ENCODE measurements at regions not wholly inside any gene's neighbourhood (a gene's known extent, or its start where the extent isn't known, plus 50 kb on each side); places are given as distances from the start of the nearest gene placed in this dataset.

- TF ChIP-seq CTCF (IDR thresholded peaks at IDR 0.05) (no peak), POLR2A (IDR thresholded peaks at IDR 0.05) (no peak)
Observed at GRCh38 chr4:60800701-60801100, 399.4 kb upstream of the ADGRL3 start.

All from Peyer's patch (tissue), 4 donors.